Brain pericyte (primary cell): ENCODE measurements at regions not wholly inside any gene's neighbourhood (a gene's known extent, or its start where the extent isn't known, plus 50 kb on each side); places are given as distances from the start of the nearest gene placed in this dataset.
A peak's percentile ranks its signal among the peaks of the same experiment; 100 is the strongest.

ENCODE experiments used
- DNase-seq: peaks from one replicate; pipeline ENCODE4 v3.0.0-alpha.2; 2012; ENCODE audit warnings: low read depth, low spot score

GRCh38 chr1:59055908-59056719, 240.8 kb upstream of the FGGY start:
- no peak for DNase-seq

- peak; percentile 92 for DNase-seq
Observed at GRCh38 chr1:59057211-59057694, 239.6 kb upstream of the FGGY start.

DNA sequence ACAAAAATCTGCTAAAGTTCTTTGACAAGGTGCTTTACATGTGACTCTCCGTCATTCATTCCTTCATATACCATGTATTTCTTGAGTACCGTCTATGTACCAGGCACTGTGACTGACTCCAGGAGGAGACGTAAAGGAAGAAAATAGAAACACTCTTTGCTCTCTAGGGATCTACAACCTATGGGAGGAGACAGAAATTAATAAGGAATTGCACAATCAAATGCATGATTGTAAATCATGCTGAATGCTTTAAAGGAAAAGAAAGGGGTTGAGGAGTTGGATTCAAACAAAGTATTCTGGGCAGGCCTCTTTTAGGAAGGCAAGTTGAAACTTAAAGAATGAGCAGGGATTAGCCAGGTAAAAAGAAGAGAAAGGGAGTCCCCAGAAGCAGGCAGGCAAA, 239.1 kb upstream of the FGGY start:
- DNase-seq, result no peak

DNA sequence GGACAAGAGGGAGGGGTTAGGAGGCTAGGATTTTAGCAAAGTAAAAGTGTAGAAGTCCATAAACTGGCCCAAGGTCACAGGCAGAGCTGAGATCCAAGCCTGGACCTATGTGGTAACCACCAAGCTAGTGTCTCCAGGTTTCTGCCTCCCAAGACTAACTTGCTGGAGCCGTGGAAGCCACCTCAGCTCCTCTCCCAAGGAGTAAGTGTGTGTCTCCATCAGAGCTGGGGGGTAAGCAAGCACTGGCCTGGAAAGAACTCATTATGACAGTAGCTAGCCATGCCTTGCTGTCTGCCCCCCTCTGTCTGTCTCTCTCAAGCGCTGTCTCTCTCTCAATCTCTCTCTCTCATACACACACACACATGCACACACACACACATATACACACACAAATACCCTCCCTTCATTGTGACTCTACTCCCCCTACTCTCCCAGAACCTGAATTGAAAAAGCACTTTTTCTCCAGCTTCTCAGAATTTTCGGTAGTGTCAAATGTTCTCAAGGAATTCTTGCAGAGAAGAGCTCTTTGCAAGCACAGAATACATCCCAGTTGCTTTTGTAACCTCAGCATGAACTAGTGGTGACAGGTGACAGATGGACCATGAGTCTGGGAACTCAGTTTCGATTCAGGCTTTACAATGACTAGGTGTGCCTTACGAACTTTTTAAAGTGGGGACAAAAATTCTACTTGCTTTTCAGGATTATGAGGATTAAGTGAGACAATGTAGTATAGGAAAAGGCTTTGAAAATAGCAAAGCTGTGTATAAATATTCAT, 238.0 kb upstream of the FGGY start:
- no peak for DNase-seq

DNA sequence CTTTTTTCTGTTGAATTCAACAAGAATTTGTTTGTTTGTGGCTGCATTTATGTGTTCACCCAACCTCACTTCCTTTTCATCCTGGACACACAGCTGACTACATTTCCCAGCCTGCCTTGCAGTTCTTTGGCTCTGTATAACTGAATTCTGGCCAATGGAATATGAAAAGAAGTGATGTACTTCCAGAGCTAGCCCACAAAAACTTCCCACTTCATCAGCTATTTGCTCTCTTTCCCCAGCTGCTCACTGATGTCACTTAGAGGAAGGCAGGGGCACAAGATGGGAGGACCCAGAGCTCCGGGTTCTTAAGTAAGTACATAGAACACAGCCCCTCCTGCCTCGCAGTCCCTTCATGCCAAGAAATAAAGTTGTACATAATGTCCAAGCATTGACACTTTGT, 235.0 kb upstream of the FGGY start:
- DNase-seq, result peak; percentile 78

DNA sequence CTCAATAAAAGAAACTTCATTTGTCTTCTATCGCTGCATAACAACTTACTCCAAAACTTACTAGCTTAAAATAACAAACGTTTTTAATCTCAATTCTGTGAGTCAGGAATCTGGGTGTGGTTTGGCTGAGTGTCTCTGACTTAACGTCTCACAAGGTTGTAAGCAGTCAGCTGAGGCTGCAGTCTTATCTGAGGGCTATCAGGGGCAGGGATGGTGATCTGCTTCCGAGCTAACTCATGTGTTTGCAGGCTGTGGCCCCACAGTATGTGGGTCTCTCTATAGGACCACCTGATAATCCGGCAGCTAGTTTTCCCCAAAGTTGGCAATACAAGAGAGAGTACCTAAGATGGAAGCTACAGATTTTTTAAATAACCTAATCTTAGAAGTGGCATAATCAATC, 234.2 kb upstream of the FGGY start:
- no peak for DNase-seq

DNA sequence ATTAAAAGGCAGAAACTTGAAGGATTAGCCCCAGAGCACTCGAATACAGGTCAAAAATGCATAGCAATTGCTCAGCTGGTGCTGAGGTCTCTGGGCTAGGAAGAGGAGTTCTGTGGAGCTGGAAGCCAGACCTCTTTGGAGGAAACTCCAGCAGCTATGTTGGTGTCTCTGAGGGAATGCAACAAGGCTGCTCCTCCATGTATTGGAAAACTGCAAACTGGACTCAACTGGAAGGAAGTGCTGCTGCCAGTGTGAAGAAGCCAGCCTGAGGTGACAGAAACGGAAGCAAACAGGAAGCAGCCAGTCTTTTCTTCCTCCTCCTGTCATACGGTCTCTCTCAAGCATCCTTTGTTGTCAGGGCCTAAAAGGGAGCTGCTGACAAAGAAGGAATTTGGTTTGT, 233.4 kb upstream of the FGGY start:
- no peak for DNase-seq

DNA sequence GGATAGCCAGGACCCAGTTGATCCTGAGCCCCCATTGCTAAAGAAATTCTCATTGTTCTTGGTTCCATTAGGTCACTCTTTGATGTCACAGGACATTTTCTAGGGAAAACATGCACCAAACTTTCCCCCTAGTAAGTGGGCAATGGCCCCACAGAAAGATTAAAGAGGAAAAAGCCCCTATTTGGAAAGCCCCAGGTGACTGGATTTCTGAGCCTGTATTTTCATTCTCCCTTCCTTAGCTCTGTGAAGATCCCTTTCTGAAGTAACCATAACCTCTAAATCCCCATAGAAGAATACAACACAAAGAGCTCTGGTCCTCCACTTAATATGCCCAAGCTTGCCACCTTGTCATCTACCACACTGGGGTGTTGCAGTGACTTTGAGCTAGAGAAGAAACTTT, 232.3 kb upstream of the FGGY start:
- no peak for DNase-seq

GRCh38 chr1:59066236-59066635, 230.7 kb upstream of the FGGY start:
- DNase-seq, result no peak

DNA sequence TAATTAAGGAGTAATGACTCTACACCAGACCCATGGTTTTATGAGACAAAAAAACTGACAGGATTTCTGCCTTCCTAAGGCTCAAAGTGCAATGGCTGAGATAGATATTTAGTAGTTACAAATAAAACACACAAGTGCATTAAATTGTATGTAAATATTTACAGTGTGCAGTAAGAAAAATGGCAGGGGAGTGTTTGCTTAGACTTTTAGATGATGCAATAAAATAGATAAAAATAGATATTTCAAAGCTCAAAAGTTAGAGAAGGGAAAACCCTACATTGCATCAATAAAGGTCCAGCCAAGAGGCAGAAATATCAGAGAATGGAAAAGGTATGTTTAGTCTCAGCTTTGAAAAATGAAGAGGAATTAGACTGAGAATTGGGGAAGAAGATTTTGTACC, 226.3 kb upstream of the FGGY start:
- DNase-seq, result no peak

DNA sequence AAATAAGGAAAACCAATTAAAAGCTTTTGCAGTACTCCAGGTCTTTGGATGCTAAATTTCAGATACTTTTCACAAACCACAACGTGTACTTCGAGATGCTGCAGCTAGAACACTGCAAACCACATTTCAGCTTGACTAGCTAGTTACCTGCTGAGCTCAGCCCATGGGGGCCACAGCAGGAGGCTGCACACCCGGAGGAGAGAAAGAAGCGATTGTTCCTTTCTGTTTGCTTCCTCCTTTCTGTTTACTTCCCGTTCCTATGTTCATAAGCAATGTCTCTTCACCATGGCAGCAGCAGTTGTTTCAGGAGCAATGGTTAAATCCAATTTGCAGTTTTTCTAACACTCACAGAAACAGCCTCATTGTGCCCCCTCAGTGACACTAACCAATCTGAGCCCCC, 225.6 kb upstream of the FGGY start:
- no peak for DNase-seq

GRCh38 chr1:59071876-59072582, 224.9 kb upstream of the FGGY start:
- DNase-seq, result no peak

- no peak for DNase-seq
Observed at GRCh38 chr1:59072583-59072947, 224.3 kb upstream of the FGGY start.

- DNase-seq, result no peak
Observed at GRCh38 chr1:59074598-59074997, 222.3 kb upstream of the FGGY start.

- DNase-seq, result no peak
Observed at GRCh38 chr1:59075021-59075420, 221.9 kb upstream of the FGGY start.

DNA sequence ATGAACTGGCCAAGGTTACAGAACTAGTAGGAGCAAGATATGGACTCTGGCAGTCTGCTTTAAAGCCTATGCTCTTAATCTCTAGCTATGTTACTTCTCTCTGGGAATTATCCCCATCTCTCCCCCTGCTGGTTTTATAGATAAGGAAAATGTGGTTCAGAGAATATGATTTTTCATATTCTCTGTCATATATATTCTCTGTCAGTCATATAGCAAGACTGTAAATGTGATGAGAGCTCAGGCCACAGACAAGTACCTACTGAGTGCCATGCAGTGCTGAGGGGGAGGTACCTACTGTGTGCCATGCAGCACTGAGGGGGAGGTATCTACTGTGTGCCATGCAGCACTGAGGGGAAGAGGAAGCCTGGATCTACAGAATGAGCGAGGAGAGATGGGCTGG, 220.3 kb upstream of the FGGY start:
- DNase-seq, result no peak

GRCh38 chr1:59077466-59078069, 219.3 kb upstream of the FGGY start:
- no peak for DNase-seq

- DNase-seq, result no peak
Observed at GRCh38 chr1:59078070-59078800, 218.7 kb upstream of the FGGY start.

DNA sequence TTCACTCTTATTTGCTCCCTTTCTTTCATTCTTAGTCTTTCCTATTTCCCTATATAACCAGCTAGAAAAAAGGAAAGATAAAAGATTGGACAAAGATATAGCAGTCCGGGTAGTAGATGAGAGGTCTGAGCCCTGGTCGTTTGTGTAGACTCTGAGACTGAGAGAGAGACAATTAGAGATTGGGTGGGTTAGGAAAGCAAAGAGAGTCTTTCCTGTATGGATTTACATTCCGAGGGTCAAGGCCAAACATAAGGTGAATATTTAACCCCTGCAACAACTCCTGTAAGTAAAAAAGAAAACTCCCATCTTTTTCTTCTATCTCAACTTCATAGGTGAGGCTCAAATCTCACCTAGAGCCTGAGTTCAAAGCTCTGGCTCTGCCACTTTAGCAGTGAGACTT, 218.0 kb upstream of the FGGY start:
- no peak for DNase-seq

DNA sequence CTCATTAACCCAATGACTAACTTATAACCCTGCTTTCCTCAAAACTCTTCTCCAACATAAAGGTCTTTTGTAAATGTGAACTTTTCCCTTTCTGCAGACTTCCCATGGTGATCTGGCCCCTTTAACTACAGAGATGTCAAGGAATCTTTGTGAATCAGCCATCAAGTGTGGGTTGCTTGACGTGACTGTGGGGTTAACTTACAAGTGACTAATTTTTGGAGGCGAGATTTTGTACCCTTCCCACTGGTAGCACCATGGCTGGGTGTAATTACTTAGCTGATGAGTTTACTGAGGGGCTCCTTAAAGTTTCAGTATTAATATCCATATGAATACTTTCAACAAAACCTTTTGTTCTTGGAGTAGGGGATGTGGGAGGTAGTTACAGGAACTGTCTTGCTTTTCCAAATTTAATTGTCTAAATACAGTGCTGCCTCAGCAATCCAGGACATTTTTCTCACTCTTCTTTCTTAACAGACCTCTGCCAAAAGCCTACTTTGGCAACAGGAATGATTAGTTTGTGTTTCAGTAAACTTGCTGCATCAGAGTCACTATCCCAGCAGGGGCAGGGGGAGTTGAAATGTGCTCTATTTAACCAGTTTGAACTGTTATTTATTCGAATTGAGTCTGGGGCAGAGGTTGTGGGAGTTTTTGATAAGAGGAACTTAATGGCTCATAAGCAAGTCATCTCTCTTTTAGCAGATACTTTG, 217.3 kb upstream of the FGGY start:
- no peak for DNase-seq

GRCh38 chr1:59081181-59081580, 215.7 kb upstream of the FGGY start:
- DNase-seq, result no peak
